Large intestine (tissue), 3 donors: ENCODE measurements at regions not wholly inside any gene's neighbourhood (a gene's known extent, or its start where the extent isn't known, plus 50 kb on each side); places are given as distances from the start of the nearest gene placed in this dataset.

Experiments used
- DNase-seq, 2 donors: peaks; one replicate each; pipeline versions ENCODE4 v3.0.0 to v3.0.0-alpha.2; 2013
- H3K27ac ChIP-seq: one replicate; pipeline ENCODE4 v1.5.1; 2013; ENCODE audit warnings: low read length
- H3K27me3 ChIP-seq: 2 replicates; pipeline ENCODE4 v1.6.1; 2013; ENCODE audit warnings: low read length; ENCODE audit not compliant: control insufficient read depth, insufficient read depth
- H3K36me3 ChIP-seq: 2 replicates; pipeline ENCODE4 v1.6.1; 2013; ENCODE audit warnings: low read length; ENCODE audit not compliant: control insufficient read depth, insufficient read depth
- H3K4me1 ChIP-seq: one replicate; pipeline ENCODE4 v1.6.1; 2013; ENCODE audit warnings: low read length; ENCODE audit not compliant: control insufficient read depth, insufficient read depth
- H3K4me3 ChIP-seq: one replicate; pipeline ENCODE4 v1.5.1; 2013; ENCODE audit warnings: low read length
- H3K9me3 ChIP-seq: one replicate; pipeline ENCODE4 v1.6.1; 2013; ENCODE audit warnings: mild to moderate bottlenecking, low read depth, low read length, moderate library complexity; ENCODE audit not compliant: control insufficient read depth
- WGBS: methylation state at CpG from one replicate; pipeline ENCODE4 v1.1.5; 2013; ENCODE audit warnings: low lambda C conversion rate; ENCODE audit not compliant: insufficient coverage; 5-methylcytosine and 5-hydroxymethylcytosine counted together

- no peaks in the 10 kb centered on the region for H3K27me3 ChIP-seq
- WGBS = no CpG with 5 or more reads among the region's 3 CpGs
- no peaks in the 10 kb centered on the region for H3K9me3 ChIP-seq
- no peak overlapping the region for H3K27ac ChIP-seq
- no peak overlapping the region for H3K4me3 ChIP-seq
- H3K4me1 ChIP-seq = no peaks in the 10 kb centered on the region
- no peak for DNase-seq
- H3K36me3 ChIP-seq = no peaks in the 10 kb centered on the region
These were observed 93.2 kb upstream of the RBBP6 start for GRCh38 chr16:24446189-24446588.

- no peaks in the 10 kb centered on the region for H3K27me3 ChIP-seq
- H3K4me1 ChIP-seq = no peaks in the 10 kb centered on the region
- no CpG with 5 or more reads among the region's 3 CpGs for WGBS
- no peak overlapping the region for H3K4me3 ChIP-seq
- no peaks in the 10 kb centered on the region for H3K9me3 ChIP-seq
- H3K27ac ChIP-seq = no peak overlapping the region
- no peaks in the 10 kb centered on the region for H3K36me3 ChIP-seq
- DNase-seq = no peak
These were observed 86.6 kb upstream of the RBBP6 start for GRCh38 chr16:24452724-24453123.

- WGBS = 31% methylated on average over 5 of the region's 10 CpGs
These were observed 76.0 kb upstream of the RBBP6 start for GRCh38 chr16:24463196-24463945.

GRCh38 chr16:24471561-24472350 is 67.6 kb upstream of the RBBP6 start:
- H3K4me3 ChIP-seq = no peak overlapping the region
- H3K9me3 ChIP-seq = no peaks in the 10 kb centered on the region
- H3K27ac ChIP-seq = no peak overlapping the region
- no peaks in the 10 kb centered on the region for H3K4me1 ChIP-seq
- no peaks in the 10 kb centered on the region for H3K36me3 ChIP-seq
- H3K27me3 ChIP-seq = no peaks in the 10 kb centered on the region
- no peak for DNase-seq
- no CpG with 5 or more reads among the region's 7 CpGs for WGBS

More at GRCh38 chr16:24463196-24463945, 76.0 kb upstream of the RBBP6 start:
- peak in 1 of 2 donors; percentile 9 for DNase-seq
- no peak overlapping the region for H3K4me3 ChIP-seq
- no peaks in the 10 kb centered on the region for H3K36me3 ChIP-seq
- no peaks in the 10 kb centered on the region for H3K27me3 ChIP-seq
- H3K27ac ChIP-seq = no peak overlapping the region
- H3K9me3 ChIP-seq = no peaks in the 10 kb centered on the region
- no peaks in the 10 kb centered on the region for H3K4me1 ChIP-seq

- no peak overlapping the region for H3K4me3 ChIP-seq
- H3K9me3 ChIP-seq = no peaks in the 10 kb centered on the region
- WGBS = 100% methylated on average over 1 of the region's 6 CpGs
- no peaks in the 10 kb centered on the region for H3K27me3 ChIP-seq
- H3K4me1 ChIP-seq = no peaks in the 10 kb centered on the region
- no peaks in the 10 kb centered on the region for H3K36me3 ChIP-seq
- no peak for DNase-seq
- no peak overlapping the region for H3K27ac ChIP-seq
These were observed 61.9 kb upstream of the RBBP6 start for GRCh38 chr16:24477492-24477891.

GRCh38 chr16:24478401-24478800 is 61.0 kb upstream of the RBBP6 start:
- H3K4me1 ChIP-seq = no peaks in the 10 kb centered on the region
- no peaks in the 10 kb centered on the region for H3K36me3 ChIP-seq
- 60% methylated on average over 1 of the region's 7 CpGs for WGBS
- H3K27ac ChIP-seq = no peak overlapping the region
- no peaks in the 10 kb centered on the region for H3K9me3 ChIP-seq
- no peak overlapping the region for H3K4me3 ChIP-seq
- no peak for DNase-seq
- H3K27me3 ChIP-seq = no peaks in the 10 kb centered on the region

- no peak overlapping the region for H3K4me3 ChIP-seq
- H3K27ac ChIP-seq = no peak overlapping the region
- no peaks in the 10 kb centered on the region for H3K36me3 ChIP-seq
- no peaks in the 10 kb centered on the region for H3K9me3 ChIP-seq
- no peaks in the 10 kb centered on the region for H3K4me1 ChIP-seq
- no CpG with 5 or more reads among the region's 4 CpGs for whole genome bisulfite sequencing
- no peaks in the 10 kb centered on the region for H3K27me3 ChIP-seq
- no peak for DNase-seq
These were observed 56.6 kb upstream of the RBBP6 start for GRCh38 chr16:24482681-24483202.

GRCh38 chr16:24488045-24488444 is 51.3 kb upstream of the RBBP6 start:
- Histone ChIP-seq H3K27me3 (no peaks in the 10 kb centered on the region), H3K9me3 (no peaks in the 10 kb centered on the region), H3K36me3 (no peaks in the 10 kb centered on the region), H3K4me3 (no peak overlapping the region), H3K27ac (no peak overlapping the region), H3K4me1 (no peaks in the 10 kb centered on the region)
- DNase-seq = no peak
- no CpG with 5 or more reads among the region's 2 CpGs for WGBS
